ENCODE measurements at regions not wholly inside any gene's neighbourhood (a gene's known extent, or its start where the extent isn't known, plus 50 kb on each side); places are given as distances from the start of the nearest gene placed in this dataset.
"Not testable (repeated sequence)": the region's sequence is repeated elsewhere in the genome, so short reads cannot be mapped to it uniquely, and the experiment has no call there.

DNA sequence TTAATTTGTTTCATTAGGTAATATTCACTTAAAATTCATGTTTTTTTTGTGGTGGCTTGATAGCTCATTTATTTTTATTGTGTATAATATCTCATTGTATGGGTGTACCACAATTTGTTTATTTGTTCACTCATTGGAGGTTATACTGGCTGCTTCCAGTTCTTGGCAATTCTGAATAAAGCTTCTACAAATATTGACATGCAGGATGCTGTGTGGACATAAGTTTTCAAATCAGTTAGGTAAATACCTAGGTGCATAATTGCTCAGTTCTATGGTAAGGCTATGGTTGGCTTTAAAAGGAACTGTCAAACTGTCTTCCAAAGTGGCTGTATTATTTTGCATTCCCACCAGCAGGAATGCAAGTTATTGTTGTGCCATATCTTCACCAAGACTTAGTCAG is 504.5 kb upstream of the GALNTL6 start:
- DNase-seq: no peak

DNA sequence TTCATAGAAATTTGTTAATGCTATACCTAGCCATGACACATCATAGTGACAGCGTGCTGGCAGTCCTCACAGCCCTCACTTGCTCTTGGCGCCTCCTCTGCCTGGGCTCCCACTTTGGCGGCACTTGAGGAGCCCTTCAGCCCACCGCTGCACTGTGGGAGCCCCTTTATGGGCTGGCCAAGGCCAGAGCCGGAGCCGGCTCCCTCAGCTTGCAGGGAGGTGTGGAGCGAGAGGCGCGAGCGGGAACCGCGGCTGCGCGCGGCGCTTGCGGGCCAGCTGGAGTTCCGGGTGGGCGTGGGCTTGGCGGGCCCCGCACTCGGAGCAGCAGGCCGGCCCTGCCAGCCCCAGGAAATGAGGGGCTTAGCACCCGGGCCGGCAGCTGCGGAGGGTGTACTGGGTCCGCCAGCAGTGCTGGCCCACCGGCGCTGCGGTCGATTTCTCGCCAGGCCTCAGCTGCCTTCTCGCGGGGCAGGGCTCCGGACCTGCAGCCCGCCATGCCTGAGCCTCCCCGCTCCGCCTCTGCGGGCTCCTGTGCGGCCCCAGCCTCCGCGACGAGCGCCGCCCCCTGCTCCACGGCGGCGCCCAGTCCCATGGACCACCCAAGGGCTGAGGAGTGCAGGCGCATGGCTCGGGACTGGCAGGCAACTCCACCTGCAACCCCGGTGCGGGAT is 515.0 kb upstream of the GALNTL6 start:
- DNase-seq: not testable (repeated sequence)

DNA sequence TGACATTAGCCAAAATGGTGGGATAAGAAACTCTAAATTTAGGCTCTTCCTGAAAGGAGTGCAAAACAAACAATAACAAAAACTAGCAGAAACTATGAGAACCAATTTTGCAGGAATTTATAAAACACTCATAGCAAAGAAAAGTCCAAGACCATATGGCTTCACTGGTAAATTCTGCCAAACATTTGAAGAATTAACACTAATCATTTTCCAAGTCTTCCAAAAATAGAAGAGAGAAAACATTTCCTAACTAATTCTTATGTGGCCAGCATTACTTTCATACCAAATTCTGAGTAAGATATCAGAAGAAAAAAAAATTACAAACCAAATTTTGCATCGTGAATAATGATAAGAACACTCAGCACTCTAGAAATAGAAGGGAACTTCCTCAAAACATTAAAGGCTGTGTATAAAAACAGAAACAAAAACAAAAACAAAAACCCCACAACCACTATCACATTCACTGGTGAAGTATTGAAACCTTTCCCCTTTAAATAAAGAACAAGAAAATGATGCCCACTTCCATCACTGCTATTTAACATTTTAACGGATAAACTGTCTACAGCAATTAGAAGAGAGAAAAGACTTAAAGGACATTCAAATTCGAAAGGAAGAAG is 524.3 kb upstream of the GALNTL6 start:
- DNase-seq: no peak

GRCh38 chr4:171281359-171281758 is 531.8 kb upstream of the GALNTL6 start:
- DNase-seq: no peak

- DNase-seq: no peak
These were observed 534.1 kb upstream of the GALNTL6 start for GRCh38 chr4:171279131-171279530.

GRCh38 chr4:171266671-171267070 is 546.5 kb upstream of the GALNTL6 start:
- peak; percentile 83 for DNase-seq

GRCh38 chr4:171265190-171265818 is 547.9 kb upstream of the GALNTL6 start:
- peak; percentile 5 for DNase-seq

DNA sequence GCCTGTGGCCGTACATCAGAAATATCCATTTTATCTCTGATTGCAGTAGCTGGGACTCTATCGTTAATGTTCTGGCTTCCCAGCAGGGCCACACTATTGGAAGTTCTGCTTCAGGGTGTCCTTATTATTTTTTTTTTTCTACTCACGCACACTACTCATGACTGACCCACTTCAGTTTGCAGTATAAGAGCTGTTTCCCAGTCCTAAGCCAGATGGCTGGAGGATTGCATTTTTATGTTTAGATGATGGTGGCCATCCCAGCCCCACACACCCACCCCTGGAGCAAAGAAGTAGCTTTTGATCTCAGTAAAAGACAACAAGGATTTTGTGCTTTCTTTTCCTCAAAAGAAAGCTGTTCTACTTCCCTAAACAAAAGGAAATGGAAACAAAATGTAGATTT is 557.0 kb upstream of the GALNTL6 start:
- DNase-seq: no peak

DNA sequence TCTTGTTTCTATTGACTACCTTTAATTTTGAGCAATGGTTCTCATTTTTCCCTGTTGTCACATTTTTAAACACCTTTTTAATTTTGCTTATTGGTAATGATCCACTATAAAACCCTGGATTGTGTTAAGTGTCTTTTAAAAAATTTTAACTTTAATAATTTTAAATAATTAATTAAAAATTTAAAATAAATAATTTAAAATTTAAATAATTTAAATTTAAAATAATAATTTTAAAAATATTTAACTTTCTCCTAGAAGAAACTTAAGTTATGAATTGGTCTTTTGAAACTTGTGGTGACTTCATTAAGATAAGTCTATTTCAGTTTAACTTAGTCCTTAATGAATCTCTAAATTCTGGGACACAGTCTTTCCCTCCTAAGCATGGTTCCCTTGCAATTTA is 566.3 kb upstream of the GALNTL6 start:
- no peak for DNase-seq

DNA sequence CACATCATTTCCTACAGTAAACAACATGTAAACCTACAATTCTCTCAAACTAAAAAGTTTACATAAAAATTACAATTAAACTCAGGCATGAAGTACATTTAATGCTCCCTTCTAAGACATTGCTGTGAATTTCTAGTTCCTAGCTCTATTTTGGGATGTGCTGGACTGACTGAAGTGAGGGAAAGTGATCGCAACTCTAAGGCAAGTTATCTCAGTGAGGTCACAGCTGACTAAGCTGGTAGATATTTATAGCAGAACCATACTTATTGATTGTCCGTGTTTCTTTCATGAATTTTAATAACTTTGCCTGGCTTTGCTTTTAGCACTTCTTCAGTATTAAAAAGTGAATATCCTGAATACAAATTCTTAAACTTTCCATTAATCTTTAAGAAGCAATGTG is 570.4 kb upstream of the GALNTL6 start:
- DNase-seq: no peak

DNA sequence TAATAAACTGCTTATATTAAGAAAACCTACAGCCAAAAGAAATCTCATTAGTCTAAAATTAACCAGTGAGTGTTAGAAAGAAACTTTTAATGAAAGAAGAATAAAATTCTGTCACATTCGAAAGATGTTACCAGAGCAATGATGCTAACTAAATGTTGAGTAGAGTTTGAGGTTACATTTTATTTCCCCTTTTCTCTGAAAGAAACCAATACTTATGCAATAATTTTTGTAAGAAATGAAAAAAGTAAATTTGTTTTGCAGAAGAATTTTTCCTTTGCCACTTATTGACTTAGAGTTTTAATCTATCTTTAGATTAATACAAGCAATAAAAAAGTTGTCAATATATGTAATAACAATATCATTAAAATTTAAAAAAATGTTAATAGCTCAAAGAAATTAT is 574.0 kb upstream of the GALNTL6 start:
- no peak for DNase-seq

DNA sequence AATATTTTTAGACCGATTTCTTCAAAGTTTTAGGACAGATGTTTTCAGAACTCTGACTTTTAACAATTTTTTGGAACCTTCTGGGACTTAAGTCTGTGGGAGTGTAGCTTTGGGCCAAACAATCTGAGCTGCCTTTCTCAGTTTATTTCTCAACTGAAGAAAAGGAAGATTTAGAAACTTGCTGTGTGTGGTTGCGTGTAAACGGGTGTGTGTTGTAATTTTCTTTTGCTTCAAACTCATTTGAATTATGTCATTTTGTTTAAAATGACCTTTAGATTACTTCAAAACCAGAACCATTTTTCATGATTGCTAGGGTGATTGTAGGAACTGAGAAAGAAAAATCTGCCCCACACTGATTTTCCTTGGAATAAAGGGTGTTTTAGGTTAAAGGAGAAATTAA is 577.7 kb upstream of the GALNTL6 start:
- DNase-seq: no peak

DNA sequence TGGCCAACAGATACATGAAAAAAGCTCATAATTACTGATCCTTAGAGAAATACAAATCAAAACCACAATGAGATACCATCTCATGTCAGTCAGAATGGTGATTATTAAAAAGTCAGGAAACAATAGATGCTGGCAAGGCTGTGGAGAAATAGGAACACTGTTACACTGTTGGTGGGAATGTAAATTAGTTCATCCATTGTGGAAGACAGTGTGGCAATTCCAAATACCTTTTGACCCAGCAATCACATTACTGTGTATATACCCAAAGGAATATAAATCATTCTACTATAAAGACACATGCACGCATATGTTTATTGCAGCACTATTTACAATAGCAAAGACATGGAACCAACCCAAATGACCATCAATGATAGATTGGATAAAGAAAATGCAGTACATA is 583.9 kb upstream of the GALNTL6 start:
- DNase-seq: not testable (repeated sequence)

GRCh38 chr4:171221181-171221580 is 592.0 kb upstream of the GALNTL6 start:
- peak; percentile 91 for DNase-seq

DNA sequence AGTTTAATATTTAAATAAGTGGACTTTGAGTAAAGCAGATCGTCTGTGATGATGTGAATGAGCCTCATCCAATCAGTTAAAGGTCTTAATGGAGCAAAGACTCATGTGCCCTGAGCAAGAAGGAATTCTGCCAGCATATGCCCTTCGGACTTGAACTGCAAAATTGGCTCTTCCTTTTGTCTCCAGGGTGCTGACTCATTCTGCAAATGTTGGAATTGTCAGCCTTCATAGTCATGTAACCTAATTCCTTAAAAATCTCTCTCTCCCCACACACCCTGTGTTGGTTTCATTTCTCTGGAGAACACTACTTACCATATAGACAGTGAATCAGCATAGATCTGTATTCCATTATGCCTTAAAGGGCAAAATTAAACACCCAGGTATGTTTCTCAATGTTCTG is 609.8 kb upstream of the GALNTL6 start:
- no peak for DNase-seq

- DNase-seq: no peak
These were observed 610.3 kb upstream of the GALNTL6 start for GRCh38 chr4:171202908-171203307.

DNA sequence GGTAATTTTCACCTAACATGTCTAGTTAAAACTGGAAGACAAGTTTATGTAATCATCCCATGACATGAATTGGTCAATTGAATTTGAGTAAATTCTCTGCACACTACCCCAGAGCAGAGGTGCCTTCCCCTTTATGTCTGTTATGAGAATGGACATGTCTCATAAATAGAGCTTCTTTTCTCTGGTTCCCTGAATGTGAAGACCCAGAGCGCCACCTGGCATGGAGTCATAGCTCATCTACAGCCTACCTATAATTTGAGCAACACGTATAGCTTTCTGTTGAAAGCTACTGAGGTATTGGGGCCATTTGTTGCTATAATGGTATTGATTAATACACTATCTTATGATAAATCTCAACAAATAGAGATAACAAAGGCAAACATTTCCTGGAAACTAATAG is 626.5 kb upstream of the GALNTL6 start:
- DNase-seq: no peak

- no peak for DNase-seq
These were observed 632.1 kb upstream of the GALNTL6 start for GRCh38 chr4:171181090-171181489.

DNA sequence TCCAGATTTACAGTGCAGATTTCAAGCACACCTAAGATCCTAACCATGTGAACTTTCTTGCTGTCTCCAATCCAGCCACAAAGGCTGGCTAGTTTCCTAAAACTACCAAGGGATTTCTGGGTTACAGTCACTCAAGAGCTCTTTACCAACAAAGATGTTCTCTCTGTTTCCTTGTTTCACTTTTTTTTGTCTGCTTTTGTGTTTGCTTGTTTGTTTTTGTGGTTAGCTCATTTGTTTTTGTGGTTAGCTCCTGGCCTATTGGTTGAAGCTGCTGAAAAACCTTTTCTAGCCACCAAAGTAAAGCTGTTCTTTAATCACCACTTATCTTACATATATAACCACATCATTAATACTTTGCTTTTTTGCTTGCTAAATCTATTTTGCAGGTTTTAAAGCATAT is 642.5 kb upstream of the GALNTL6 start:
- no peak for DNase-seq

DNA sequence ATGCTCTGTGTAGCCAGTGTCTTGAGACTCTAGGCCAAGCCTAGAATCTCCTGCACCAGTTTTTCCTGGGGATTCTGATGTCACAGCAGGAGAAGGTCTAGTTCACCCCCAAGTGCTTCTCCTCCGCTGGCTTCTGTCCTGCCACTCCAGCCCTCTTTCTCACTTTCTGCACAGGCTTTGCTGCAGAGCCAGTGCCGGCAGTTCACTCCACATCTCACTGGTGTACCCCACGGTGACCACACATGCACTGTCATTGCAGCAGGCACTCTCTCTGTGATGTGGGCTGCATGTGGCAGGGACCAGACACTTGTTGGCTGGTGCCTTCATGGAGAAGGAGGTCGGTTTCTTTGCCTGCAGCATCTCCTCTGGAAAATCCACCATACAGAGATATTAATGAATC is 643.8 kb upstream of the GALNTL6 start:
- DNase-seq: no peak

DNA sequence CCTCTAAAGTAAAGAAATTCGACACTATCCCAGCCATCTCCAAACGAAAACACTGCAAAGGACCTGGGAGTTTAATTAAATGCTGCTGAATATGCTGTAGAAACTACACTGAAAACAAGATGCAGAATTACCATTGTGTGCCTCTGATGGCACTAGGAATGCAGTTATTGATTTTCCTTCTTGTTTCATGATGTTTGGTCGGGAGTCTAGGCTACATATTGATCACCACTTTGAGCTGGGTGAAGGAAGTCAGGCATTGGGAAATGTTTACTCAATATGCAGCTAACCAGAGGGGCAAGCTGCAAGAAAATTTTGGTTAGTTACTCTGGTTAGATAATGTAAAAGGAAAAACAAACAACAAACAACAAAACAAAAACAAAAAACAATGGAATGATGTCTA is 650.7 kb upstream of the GALNTL6 start:
- no peak for DNase-seq

- no peak for DNase-seq
These were observed 655.6 kb upstream of the GALNTL6 start for GRCh38 chr4:171157462-171158082.

DNA sequence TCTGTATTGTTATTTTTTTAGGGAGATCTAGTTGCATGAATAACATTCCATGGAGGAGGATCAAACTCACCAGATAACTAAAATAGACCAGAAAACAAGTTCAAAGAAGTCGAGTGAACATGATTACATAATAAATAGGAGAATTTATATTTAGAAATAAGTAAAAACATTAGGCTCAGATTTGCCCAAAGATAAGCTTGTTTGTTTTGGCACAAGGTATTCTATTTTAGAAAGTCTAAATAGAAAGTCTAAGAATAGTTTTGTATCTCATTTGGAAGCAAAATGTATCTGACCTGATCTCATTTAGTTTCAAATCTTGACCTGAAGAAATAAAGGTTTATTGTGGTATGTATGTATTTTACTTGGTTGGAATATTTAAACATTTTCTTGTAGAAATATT is 670.6 kb upstream of the GALNTL6 start:
- no peak for DNase-seq

- no peak for DNase-seq
These were observed 671.2 kb upstream of the GALNTL6 start for GRCh38 chr4:171142045-171142444.

All from NCI-H82 (cell line).